NCI-H2171 (cell line): ENCODE measurements at regions not wholly inside any gene's neighbourhood (a gene's known extent, or its start where the extent isn't known, plus 50 kb on each side); places are given as distances from the start of the nearest gene placed in this dataset.
"Not testable (repeated sequence)": the region's sequence is repeated elsewhere in the genome, so short reads cannot be mapped to it uniquely, and the experiment has no call there.

Experiments used
- DNase-seq: peaks from one replicate; lab custom pipeline; 2025; lab: John Stamatoyannopoulos, UW

DNA sequence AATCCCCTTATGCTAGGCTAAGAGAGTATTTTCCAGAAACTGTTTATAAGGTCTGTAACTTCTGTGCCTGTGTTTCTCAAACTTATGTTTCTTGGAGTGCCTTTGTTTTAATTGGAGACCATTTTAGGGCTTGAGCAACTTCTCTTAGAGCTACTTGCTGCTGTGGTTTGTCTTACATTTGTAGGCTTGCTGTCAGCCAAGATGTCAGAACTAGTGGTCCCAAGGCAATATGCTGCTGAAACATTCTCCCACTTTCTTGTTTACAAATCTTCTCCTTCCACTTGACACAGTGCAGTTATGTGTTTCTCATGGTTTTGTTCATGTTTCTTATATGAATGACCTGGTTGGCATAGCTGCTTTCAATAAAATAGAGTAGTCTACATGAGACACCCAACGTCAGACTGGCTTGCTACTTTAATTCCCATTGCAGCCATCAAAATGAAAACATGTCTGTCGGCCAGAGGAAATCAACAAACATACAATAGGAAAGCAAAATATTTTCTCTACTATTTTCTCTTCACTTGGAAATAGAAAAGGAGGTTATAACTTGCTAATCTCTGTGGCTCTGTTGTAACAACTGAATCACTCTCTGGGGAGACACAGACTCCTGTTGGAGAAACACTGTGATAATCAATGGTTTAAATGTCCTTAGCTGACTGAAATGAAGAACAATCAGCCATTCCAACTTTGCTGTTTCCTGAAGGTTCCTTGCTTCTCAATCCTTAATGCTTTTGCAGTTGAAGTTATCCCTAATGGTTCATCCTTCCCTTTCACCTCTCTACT lies 426.4 kb downstream of the PDGFC start:
- no peak for DNase-seq

DNA sequence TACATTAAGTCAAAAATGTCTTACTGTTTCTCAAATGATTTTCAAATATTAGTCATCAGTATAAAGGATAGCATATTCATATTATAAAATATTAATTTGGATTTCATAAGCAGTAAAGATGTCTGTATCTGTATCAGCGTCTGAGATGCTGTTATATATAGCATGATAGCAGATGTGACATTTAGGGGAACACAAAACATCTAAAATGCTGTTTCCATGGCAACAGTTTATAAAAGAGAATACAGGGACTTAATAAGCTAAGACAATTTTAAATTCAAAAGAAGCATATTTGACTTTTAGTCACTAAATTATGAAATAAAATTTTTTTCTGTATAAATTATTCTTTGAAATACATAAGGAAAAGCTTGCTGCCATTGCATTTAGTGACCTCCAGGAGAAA lies 432.2 kb downstream of the PDGFC start:
- DNase-seq: no peak

DNA sequence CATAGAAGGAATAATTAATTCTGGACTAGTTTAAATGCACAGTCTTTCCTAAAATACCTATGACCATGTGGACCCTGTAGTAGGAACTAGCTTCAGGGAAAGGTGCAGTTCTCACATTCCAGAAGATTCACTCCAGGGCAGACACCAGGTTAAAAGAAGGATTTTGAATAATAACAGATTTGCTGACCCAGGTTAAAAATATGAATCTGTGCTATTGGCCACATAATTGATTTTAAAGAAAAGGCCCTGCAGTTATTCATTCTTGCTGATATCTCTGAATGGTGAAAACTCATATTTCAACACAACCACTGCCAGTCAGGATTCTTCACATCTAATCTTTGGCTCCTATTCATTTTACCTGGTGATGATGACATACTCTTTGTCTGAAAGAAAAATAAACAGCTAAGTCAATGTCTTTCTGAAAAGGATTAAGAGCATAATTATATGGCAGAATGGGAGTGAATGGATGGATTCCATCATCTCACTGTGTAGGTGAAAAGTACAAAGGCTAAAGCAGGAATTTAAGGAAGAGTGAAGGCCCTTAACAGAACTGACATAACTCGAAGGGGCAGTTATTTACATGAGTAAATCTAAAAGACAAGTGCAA lies 432.8 kb downstream of the PDGFC start:
- no peak for DNase-seq

DNA sequence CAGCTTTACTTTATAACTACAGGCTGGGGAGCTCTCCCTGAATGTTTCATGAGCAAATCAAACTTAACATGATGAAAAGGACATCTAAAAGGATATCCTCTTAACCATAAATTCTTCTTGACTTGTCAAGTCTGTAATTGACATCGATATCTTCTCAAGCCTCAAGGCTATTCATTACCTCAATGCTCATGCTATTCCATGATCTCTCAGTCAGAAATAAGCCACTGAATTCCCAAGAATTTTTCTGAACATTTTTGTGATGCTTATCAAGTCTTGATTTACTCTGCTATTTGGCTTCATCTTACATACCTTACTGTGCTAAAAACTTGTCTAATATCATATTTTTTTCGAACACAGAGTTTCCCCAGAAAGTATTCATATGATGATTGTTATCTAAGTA lies 433.4 kb downstream of the PDGFC start:
- DNase-seq: no peak

DNA sequence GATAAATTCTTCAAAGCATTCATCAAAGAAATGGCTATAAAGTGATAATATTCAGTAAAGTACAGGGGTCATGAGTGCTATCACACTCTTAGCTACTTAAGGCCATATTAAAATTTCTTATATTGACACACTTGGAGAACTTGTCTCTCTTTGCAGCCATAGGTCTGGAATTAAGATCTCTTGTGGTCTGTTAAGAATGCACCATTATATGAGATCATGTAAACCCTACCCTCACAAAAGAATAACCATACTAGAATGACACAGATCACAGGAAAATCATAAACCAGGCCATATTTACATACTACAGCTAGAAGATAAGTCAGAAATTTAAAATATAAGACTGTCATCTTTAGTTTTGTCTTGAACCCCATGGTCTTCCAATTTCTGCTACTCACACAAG lies 434.3 kb downstream of the PDGFC start:
- DNase-seq: no peak

DNA sequence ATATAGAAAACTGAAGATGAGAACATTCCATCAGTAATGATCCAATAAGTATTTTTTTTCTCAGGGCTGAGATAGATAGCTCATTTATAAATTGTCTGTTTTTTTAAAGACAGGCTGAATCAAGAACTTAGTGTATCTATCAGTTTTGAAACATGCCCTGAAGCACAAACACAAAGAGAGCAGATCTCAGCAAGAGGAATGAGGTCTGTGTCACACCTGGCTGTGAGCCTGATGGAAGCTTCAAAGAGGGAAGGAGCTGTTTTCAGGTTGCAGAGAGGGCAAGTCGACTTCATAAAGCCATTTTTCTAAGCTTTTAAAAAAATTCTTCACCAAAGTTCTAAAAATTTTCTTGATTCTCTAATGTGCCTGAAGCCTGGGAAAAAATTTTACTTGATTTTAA lies 434.9 kb downstream of the PDGFC start:
- DNase-seq: no peak

DNA sequence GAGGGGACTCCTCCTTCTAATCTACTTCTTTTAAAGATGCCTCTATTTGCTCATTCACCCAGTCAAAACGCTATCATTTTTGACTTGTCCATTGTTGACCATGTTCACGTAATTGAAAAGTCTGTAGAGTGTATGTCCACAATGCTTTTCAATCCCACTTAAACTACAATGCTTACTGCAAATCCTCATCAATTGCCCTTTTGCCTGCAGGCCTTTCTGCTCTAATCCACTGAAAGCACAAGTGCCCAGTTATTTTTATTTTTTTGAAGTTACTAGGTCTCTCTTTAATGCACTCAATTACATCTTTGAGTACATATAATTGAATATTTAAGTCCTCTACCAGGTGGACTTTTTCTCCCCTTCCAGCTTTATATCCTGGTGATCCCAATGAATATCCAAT lies 437.4 kb downstream of the PDGFC start:
- DNase-seq: no peak

DNA sequence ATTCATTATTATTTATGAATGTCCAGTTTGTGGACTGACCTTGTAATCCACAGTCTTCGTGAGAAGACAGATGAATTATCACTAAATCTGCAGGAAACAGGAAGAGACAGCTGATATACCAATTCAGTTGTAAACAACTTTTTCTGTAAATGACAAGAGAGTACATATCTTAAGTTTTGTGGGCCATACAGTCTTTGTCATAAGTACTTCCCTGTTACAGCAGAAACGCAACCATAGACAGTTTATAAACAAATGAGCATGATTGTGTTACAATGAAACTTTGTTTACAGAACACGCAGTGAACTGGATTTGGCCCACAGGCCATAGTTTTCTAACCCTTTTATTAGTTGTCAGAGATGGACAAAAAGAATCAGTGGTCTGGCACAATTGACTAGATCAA lies 443.4 kb downstream of the PDGFC start:
- no peak for DNase-seq

DNA sequence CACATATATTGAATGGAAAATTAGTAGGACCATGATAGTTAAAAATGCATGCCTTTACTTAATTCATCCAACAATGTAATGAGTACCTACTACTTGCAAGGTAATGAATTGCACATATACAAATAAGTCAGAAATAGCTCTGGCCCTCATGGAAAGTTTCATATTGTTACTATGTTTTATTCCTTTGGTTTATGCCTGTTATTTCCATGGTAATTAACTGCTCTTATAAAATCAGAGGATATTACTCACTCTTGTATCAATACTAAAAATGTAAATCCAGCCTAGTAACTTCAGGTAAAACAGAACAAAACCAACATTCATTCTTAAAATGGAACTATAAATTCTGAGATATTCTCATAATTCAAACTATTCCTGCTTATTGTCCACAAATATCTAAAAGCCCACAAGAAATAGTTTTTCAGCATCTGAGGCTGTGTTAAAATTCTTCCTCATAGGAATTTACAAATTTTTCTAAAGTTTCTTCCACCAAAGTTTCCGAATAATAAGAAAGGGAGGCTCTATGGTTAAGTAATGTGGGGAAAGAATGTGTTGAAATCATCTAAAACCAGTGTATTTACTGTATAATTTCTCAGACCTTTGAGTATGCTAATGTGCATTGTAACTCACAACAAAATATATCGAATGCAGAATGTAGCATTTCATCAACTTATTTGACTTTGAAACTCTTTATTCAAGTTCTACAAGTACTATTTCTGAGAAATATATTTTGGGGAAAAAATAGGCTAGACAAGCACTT lies 444.2 kb downstream of the PDGFC start:
- no peak for DNase-seq

DNA sequence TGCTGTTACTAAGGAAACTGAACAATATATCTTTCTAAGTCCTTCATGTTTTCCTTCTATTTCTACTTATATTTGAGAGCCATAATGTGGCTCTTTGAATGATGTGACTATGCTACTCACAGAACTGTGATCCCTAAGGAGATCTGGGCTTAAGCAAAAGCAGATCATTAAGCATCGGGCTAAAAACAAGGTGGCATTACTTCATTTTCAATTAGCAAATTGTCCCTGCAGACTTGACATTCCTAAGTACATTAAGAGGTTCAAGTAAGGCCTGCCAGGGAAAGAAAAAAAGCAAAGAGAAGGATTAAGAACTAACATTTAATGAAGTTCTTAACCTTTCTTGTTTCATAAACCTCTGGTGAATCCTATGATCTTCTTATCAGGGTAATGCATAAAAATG lies 447.6 kb downstream of the PDGFC start:
- DNase-seq: no peak

DNA sequence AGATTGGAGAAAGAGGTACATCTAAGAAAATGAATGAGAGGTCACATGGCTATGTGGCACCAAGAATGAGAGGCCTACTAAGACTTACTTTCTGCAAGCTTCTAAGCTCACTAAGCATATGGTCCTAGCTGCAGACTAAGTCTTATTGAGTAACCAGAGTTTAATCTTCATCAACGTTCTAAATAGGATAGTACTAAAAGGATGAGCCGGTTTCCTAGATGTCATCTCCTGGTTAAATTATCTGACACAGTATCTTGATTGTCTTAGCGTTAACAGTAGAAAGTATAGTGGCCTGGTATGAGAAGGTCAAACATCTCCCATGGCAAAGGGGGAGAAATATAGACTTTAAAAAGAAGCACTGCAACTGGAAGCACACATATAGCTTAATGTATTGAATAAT lies 448.1 kb downstream of the PDGFC start:
- no peak for DNase-seq

DNA sequence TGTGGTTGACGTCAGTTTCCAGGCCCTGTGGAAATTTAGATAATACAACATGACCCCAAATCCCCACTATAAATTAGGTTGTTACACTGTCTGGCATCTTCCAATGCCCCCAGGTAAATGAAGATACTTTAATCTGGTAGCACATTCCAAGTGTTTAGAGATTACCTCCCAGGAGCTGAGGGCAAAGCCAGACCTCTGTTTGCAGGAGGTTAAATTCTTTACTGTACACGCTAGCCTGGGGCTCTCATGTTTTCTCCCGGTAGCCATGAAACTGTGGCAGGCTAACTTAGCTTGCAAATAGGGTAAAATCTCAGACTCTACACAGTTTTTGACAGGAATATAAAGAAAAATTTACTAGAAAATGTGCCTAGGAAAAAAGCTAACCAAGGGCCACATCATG lies 450.0 kb downstream of the PDGFC start:
- no peak for DNase-seq

DNA sequence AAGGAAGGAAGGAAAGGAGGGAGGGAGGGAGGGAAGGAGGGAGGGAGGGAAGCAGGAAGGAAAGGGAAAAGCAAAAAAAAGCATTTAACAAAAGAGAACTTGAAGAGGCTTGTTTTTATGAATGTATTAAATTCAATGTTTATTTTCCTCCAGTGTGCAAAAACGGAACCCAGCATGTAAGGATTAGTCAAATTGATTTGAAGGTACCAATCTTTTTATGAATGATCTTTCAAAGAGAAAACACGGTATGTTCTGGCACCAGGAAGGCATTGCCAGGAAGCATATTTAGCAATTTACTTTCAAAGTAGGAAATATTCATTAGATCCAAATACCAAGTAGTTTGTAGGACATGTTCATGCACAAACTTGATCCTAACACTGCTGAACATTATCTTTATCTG lies 453.6 kb downstream of the PDGFC start:
- no peak for DNase-seq

DNA sequence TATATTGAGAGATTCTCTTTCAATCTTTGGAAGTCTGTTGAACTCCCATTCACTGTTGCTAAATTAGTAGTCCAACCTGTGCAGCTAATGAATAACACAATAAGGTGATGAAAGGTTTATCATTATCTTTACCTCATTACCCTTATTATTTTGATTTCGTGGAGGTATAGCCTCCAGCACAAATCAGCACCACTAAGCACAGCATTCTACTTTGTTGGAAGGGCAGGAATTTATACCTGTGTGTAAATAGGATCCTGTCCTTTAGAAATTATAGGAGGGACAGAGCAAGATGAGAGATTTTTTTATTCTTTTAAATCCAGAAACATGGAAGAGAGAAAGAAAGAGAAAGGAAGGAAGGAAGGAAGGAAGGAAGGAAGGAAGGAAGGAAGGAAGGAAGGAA lies 454.1 kb downstream of the PDGFC start:
- no peak for DNase-seq

DNA sequence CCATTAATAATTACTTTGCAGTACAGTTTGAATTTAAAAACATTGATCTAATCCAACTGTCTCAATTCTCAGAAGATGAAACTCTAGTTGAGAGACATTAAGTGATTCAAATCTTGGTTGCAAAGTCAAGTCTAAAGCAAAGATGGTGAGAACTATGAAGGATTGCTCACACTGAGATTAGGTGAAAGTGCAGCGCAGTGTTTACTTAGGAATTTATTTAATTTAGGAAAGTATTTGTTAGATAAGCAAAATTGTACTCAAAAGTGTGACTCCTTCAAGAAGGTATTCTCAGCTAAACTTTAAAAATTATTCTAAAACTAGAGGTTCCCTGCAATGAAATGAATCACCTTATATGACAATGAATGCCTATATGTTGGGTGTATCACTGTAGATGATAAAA lies 454.9 kb downstream of the PDGFC start:
- no peak for DNase-seq

DNA sequence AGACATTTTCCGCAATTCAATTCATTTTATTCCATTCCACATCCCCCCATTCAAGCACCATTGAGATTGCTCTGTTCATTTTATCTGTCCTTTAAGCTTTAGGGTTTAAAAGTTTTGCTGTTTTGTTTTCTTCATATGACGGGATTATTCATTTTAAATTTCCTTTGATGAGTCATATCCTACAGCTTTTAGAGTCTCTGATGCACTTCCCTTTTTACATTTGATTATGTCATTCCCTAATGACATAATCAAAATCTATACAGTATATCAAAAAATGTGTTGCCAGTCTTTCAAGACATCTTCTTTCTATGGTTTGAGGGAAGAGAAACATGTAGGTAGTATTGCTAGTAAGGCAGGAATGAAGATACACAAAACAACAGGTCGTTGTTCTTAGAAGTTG lies 456.3 kb downstream of the PDGFC start:
- no peak for DNase-seq

DNA sequence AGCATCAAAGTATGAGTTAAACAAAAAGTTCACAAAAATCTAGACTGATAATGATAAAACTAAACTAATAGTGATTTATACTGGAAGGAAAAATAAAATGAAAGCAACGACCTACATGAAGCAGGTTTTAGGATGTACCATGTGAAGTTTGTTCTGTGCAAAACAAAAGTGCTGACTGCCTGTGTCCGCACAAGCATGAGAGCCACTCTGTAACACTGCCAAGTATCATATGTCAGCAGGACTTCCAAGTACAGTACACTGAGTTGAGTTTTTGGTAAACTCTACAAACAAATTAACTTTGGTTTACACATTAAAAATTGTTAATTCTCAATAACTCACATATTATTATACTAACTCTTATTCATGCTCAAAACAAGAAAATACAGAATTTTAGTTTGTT lies 459.0 kb downstream of the PDGFC start:
- no peak for DNase-seq

DNA sequence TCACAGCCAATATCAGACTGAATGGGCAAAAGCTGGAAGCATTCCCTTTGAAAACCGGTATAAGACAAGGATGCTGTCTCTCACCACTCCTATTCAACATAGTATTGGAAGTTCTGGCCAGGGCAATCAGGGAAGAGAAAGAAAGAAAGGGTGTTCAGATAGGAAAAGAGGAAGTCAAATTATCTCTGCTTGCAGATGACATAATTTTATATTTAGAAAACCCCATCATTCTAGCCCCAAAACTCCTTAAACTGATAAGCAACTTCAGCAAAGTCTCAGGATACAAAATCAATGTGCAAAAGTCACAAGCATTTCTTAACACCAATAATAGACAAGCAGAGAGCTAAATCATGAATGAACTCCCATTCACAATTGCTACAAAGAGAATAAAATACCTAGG lies 461.7 kb downstream of the PDGFC start:
- DNase-seq: not testable (repeated sequence)

DNA sequence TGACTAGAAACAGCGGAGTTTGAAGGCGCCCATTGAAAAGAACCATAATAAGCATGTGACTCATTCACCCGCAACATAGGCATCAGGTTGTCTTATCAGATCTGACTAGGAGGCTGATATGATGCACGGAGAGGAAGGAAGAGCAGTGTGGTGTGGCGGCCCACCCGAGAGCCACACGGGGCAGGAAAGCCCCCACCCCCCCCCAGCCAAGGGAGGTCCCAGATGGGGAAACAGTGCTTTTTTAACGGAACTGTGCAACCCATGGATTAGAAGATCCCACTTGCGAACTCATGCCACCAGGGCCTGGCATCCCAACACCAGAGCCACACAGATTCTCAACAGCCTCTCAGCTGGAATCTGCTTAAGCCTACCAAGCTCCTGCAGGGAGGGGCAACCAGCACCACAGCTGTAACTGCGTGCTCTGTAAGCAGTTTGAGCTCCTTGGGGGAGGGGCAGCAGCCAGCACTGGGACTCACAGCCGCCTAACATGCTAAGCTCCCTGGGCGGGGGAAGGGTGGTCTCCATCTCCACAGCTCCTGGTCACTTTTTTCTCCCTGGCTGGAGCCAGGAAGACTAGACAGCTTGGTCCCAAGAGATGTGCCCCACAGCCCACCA lies 466.2 kb downstream of the PDGFC start:
- no peak for DNase-seq

DNA sequence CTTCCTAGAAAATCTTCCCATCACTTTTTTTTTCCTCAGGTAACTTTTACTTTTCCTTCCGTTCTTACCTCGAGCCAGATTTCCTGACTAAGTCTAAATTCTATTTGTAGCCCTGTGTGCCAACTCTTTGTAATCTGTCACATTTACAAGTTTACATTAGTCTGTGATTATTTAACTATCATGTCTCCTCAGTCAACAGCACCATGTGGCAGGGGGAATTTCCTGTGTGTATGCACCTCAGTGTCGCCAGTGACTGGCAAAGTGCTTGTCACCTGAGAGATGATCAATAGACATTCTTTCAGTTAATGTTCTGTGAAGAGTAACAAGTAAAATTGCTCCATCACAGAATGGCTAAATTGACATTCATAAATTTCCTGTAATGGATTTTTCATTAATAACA lies 468.5 kb downstream of the PDGFC start:
- no peak for DNase-seq

DNA sequence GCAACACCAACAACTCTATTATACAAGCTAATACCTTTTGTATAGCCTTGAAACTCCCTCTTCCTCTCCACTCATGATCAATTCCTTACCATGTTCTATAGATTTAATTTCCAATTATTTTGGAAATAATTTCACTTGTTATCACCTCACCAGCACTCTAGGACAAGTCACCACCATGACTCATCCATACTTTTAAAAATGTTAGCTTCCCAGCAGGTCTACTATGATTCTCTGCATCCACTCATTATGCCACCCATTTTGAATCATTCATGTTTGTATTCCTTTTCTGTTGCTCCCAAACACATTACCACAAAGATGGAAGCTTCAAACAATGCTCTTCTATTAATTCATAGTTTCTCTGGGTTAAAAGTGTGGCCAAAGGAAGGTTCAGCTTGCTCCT lies 469.6 kb downstream of the PDGFC start:
- no peak for DNase-seq

DNA sequence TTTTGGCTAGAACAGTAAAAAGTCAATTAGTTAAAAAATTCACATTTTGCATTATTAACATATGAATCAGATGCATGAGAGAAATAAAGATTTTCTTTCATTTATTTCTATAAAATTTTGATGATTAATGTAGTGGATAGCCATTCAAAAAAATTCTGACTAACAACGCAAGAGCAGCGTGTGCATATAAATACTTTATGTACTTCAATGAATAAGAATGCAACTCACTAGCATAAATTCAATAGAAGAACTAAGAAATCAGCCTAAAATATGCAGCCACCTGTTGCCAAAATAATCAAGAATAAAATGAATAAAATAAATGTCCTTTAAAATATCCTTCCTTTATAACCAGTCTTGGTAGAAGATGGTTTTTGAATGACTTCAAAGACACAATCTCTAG lies 471.9 kb downstream of the PDGFC start:
- no peak for DNase-seq

DNA sequence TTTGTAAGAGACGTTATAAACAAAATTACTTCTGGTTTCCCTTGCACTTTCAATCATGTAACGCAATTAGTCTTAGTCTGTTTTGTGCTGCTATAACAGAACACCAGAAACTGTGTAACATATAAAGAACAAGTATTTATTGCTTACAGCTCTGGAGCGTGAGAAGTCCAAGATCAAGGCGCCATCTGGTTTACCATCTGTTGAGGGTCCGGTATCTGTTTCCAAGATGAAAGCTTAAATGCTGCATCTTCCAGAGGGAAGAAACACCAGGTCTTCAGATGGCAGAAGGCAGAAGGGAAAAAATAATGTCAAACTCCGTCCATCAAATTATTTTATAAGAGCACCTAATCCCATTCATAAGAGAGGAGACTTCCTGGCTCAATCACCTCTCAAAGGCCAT lies 474.1 kb downstream of the PDGFC start:
- DNase-seq: peak; percentile 59
